ENCODE measurements at regions not wholly inside any gene's neighbourhood (a gene's known extent, or its start where the extent isn't known, plus 50 kb on each side); places are given as distances from the start of the nearest gene placed in this dataset.

DNA sequence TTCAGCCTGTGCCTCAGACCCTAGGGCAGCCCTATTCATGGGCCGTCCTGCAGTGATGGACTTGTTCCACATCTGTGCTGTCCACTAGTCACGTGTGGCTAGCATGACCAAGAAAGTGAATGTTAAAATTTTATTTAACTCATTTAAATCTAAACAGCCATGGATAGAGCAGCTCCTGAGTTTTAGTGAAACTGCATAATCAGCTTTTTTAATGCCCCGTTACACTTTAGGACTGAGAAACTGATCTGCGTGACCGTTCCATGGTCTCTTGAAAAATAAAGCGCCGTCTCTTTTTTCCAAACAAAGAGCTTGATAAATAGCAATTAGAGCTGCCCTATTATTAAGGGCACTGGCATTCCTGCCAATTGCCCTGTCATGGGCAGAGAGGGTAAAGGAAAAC lies 76.5 kb upstream of the SNX19 start:
- TF ChIP-seq, protein P1, sequence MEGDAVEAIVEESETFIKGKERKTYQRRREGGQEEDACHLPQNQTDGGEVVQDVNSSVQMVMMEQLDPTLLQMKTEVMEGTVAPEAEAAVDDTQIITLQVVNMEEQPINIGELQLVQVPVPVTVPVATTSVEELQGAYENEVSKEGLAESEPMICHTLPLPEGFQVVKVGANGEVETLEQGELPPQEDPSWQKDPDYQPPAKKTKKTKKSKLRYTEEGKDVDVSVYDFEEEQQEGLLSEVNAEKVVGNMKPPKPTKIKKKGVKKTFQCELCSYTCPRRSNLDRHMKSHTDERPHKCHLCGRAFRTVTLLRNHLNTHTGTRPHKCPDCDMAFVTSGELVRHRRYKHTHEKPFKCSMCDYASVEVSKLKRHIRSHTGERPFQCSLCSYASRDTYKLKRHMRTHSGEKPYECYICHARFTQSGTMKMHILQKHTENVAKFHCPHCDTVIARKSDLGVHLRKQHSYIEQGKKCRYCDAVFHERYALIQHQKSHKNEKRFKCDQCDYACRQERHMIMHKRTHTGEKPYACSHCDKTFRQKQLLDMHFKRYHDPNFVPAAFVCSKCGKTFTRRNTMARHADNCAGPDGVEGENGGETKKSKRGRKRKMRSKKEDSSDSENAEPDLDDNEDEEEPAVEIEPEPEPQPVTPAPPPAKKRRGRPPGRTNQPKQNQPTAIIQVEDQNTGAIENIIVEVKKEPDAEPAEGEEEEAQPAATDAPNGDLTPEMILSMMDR (IDR thresholded peaks at IDR 0.05), result no peak
- TF ChIP-seq EZH2 (IDR thresholded peaks at IDR 0.05) (no peak), EZH2phosphoT487 (IDR thresholded peaks at IDR 0.05) (no peak)
